Progenitor cell of endocrine pancreas (in vitro differentiated cells): ENCODE measurements at regions not wholly inside any gene's neighbourhood (a gene's known extent, or its start where the extent isn't known, plus 50 kb on each side); places are given as distances from the start of the nearest gene placed in this dataset.
A peak's percentile ranks its signal among the peaks of the same experiment; 100 is the strongest.

Experiments used
- DNase-seq: peaks from one replicate; pipeline ENCODE4 v3.0.0; 2021; ENCODE audit warnings: low spot score; ENCODE audit not compliant: unreplicated experiment
- H3K27ac Mint-ChIP-seq: 2 replicates; pipeline ENCODE4 v1.8.0; 2021; ENCODE audit warnings: mild to moderate bottlenecking, moderate library complexity, mixed read lengths
- H3K27me3 Mint-ChIP-seq: 2 replicates; pipeline ENCODE4 v1.8.0; 2021; ENCODE audit warnings: mixed read lengths
- H3K36me3 Mint-ChIP-seq: 2 replicates; pipeline ENCODE4 v1.8.0; 2022; ENCODE audit warnings: mixed read lengths; ENCODE audit not compliant: insufficient read depth
- H3K4me1 Mint-ChIP-seq: 2 replicates; pipeline ENCODE4 v1.8.0; 2021; ENCODE audit warnings: low read depth, mixed read lengths
- H3K4me3 Mint-ChIP-seq: 2 replicates; pipeline ENCODE4 v1.8.0; 2021; ENCODE audit warnings: low read depth, mild to moderate bottlenecking, moderate library complexity, mixed read lengths
- H3K9me3 Mint-ChIP-seq: 2 replicates; pipeline ENCODE4 v1.8.0; 2021; ENCODE audit warnings: low read depth, mixed read lengths
- CTCF ChIP-seq: fragments of 200-600 bp; sonication (generic); IDR thresholded peaks from one replicate; pipeline ENCODE4 v1.5.0; 2021; ENCODE audit warnings: antibody characterized with exemption, mild to moderate bottlenecking; ENCODE audit not compliant: unreplicated experiment

GRCh38 chr2:9145109-9145751, 61.4 kb upstream of the ASAP2 start:
- Mint-ChIP-seq H3K36me3 (no peaks in the 10 kb centered on the region), H3K9me3 (no peaks in the 10 kb centered on the region), H3K27ac (no peak overlapping the region), H3K4me1 (peaks cover 19% of the 10 kb centered on the region), H3K27me3 (peaks cover 15% of the 10 kb centered on the region), H3K4me3 (no peak overlapping the region)
- no peak for DNase-seq
- TF ChIP-seq CTCF = no peak

DNA sequence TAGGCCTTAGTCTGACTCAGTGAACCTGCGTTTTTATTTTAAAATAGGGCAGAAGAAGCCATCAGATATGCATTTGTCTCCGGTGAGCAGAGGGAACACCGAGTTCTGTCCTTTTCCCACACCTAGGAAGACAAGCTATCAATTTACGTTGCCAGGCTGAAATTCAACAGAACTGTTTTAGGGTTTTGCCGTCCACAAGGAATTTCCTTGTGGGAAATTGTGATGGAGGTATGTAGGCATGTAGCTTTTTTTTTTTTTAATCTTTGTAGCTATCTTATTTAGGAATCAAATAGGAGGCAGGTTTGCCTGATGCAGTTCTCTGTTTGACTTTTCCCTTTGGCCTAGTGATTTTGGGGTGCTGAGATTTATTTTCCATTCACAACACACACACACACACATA, 62.0 kb upstream of the ASAP2 start:
- Mint-ChIP-seq H3K27ac (no peak overlapping the region), H3K4me1 (peaks cover 21% of the 10 kb centered on the region), H3K36me3 (no peaks in the 10 kb centered on the region), H3K4me3 (no peak overlapping the region), H3K9me3 (no peaks in the 10 kb centered on the region), H3K27me3 (peaks cover 15% of the 10 kb centered on the region)
- TF ChIP-seq CTCF = no peak
- DNase-seq = no peak

GRCh38 chr2:9144046-9144445, 62.6 kb upstream of the ASAP2 start:
- peak overlapping the region; percentile 67 for H3K27ac Mint-ChIP-seq
- H3K27me3 Mint-ChIP-seq = peaks cover 15% of the 10 kb centered on the region
- no peak overlapping the region for H3K4me3 Mint-ChIP-seq
- no peaks in the 10 kb centered on the region for H3K36me3 Mint-ChIP-seq
- H3K4me1 Mint-ChIP-seq = peaks cover 21% of the 10 kb centered on the region
- TF ChIP-seq CTCF = no peak
- no peak for DNase-seq
- H3K9me3 Mint-ChIP-seq = no peaks in the 10 kb centered on the region

GRCh38 chr2:9143264-9143815, 63.3 kb upstream of the ASAP2 start:
- no peak overlapping the region for H3K4me3 Mint-ChIP-seq
- H3K27ac Mint-ChIP-seq = no peak overlapping the region
- H3K4me1 Mint-ChIP-seq = peaks cover 23% of the 10 kb centered on the region
- TF ChIP-seq CTCF = no peak
- no peaks in the 10 kb centered on the region for H3K36me3 Mint-ChIP-seq
- no peak for DNase-seq
- H3K9me3 Mint-ChIP-seq = no peaks in the 10 kb centered on the region
- peaks cover 15% of the 10 kb centered on the region for H3K27me3 Mint-ChIP-seq

DNA sequence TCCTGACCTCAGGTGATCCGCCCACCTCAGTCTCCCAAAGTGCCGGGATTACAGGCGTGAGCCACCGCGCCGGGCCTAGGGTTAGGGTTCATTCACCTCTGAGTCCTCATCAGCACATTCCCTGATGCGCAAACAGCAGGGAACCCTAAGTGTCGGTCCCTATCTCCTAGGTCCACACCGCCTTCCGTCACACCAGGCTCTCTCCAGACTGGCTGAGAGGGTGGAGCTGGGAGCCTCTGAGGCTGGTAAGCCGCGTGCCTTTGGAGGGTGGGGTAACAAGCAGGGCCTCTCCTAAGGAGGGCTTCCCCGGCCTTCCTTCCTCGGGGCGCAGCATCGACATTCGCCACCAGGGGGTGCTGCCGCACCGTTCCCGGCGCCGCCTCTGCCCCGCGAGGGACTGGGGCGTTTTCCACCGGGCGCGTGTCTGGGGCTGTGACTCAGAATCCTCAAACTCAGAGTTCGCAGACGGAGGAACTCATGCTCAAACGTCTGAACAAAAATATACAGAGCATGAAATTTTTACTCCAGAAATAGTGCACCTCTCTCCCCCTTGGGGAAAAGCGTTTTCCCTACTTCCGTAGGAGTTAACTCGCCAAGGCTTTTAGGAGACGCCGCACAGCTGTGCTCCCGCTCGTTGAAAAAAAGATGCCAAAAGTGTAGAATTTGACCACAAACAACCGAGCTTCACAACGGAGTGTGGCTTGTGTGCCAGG, 63.9 kb upstream of the ASAP2 start:
- H3K9me3 Mint-ChIP-seq = no peaks in the 10 kb centered on the region

More for the DNA sequence above, 63.9 kb upstream of the ASAP2 start:
- Mint-ChIP-seq H3K27ac (peak overlapping the region; percentile 90), H3K4me1 (peaks cover 24% of the 10 kb centered on the region), H3K4me3 (peak overlapping the region; percentile 31), H3K27me3 (peaks cover 10% of the 10 kb centered on the region), H3K36me3 (no peaks in the 10 kb centered on the region)
- TF ChIP-seq CTCF = peak; percentile 99
- peak; percentile 95 for DNase-seq
